GM19455 (cell line): ENCODE measurements at regions not wholly inside any gene's neighbourhood (a gene's known extent, or its start where the extent isn't known, plus 50 kb on each side); places are given as distances from the start of the nearest gene placed in this dataset.
"Not testable (repeated sequence)": the region's sequence is repeated elsewhere in the genome, so short reads cannot be mapped to it uniquely, and the experiment has no call there.

Source experiments
- ATAC-seq: cut with Tn5 transposase; IDR thresholded peaks from one replicate; pipeline ENCODE4 v1.9.1; 2021; ENCODE audit not compliant: unreplicated experiment

DNA sequence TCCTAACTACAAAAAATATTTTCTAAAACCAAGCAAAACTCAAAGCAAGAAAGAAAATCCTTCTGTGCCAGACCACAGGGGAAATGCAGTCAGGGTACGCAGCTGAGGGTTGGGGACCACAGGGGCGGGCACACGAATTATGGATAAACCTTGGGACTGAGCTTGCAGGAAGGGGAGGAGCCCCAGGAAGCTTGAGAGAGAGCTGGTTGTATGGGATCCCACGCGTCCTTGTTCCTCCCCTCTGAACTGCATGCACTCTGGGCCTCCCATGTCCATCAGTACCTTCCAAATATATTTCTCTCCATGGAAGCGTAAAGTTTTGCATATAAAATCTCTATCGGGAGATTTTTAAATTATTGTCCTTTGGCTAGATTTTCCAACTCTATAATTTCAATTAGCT, 673.4 kb downstream of the TBC1D22A start:
- ATAC-seq: no peak

DNA sequence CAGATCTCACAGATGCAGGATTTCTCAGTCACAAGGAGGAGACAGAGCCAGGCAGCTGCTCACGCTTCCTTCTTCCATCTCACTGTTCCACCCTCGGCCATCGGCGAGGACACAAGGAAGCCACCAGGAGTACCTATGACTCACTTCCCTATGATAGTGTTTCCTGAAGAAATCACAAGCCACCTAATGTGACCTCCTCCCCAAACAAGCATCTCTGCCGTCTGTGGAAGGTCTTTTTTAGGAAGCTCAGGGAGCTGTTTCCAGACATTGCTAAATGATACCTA, 672.7 kb downstream of the TBC1D22A start:
- no peak for ATAC-seq

DNA sequence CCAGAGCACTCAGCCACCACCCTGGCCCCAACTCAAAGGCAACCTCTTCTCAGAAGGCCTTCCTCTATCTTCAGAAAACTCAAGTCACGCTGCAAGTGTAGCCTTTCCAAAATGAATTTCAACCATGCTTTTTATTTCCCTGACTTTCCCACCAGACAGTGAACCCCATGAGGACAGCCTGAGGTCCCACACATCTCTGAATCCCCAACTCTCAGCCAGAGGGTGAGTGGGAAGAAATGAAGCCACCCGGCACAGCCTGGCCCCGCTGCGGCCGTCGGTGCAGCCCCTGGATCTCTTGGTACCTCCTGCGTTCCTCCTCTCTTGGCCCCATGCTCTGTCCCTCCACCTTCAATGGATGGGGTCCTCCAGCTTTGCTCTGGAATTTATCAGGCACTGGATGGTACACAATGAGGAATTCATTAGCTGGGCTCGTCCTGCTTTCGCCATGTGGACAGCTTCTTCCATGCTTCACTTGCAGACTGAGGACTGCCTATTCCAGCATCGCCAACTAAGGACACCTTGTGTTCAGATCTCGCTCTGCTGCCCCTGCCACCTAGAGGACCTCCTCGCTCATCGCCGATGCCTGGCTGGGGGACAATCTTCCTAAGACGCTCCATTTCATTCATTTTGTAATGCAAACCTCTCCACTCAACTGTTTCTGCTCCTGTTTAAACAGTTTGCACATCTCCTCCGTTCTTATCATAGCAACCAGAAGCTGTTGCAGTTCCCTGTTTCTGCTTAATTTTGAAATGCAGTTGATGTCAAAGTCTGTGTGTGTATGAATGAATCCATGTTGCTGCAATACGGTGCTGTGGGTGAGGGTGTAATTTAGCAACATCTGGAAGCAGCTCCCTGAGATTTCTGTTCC, 672.1 kb downstream of the TBC1D22A start:
- no peak for ATAC-seq

DNA sequence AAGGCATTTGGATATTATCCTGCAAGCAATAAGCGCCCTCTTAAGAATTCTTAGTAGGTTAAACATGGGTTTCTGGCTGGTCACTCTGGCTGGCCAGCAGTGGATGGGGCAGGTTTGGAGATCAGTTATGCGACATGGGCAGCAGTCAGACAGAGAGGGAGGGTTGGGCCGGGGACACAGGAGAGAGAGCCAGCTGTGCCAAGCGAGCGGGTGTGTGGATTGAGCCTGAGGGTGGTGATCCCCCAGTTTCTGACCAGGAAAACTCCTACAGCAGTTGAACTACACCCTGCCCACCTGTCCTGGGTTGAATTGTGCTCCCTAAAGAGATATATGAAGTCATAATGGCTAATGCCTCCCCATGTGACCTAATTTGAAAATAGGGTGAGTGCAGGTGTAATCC, 671.2 kb downstream of the TBC1D22A start:
- no peak for ATAC-seq

DNA sequence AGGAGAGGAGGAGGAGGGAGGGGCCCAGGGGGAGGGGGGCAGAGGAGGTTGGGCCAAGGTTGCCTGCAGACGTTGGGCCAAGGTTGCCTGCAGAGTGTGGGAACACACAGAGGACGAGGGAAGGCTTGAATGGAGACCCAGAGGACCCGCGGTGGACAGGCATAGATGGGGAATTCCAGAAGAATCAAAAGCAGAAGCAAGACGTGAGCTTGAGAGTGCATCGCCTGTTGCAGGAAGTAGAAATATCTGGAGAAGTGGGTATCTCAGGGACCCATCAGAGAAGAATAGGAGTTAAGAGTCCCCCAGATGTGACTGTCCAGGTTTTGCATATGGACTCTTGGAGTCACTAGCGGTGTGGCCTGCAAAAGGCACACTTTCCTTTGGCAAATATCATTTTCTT, 670.2 kb downstream of the TBC1D22A start:
- no peak for ATAC-seq

DNA sequence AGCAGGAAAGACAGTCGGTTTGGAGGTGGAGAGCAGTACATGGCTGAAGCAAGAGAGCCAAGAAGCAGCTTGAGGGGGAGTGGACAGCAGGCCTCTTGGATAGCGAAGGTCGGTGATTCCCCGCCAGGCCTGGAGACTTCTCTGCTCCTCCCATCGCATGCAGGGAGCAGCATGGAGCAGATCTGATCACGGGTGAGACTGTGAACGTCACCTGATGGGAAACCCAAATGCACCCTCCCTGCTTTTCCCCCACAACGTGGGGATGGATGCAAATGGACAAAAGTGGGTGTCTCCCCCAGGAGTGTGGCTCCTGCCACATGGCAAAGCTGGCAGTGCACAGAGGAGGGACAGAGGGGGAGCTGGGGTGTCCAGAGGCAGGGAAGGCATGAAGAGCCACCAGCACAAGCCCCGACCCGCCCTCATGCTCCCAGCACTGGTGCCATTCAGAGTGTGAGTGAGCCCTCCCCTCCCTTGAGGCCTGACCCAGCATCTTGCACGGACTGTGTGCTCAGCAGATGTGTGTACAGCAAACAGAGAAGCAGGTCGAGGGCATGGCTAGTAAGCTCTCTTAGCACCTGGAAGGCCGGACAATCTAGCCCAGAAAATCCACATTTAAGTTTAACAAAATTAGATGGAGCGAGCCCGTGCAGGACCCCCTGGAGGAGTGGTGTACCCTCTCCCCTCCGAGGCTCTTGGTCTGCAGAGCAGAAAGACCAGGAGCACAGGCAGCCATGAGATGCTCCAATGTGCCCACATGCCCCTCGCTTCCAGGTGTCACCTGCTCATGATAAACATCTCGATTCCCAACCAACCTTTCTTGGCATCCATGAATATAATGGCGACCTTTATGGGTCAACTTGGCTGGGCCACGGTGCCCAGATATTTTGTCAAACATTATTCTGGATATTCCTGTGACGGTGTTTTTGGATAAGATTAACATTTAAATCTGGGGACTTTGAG, 661.7 kb downstream of the TBC1D22A start:
- ATAC-seq: no peak

GRCh38 chr22:47423266-47423665, 660.8 kb downstream of the TBC1D22A start:
- no peak for ATAC-seq

DNA sequence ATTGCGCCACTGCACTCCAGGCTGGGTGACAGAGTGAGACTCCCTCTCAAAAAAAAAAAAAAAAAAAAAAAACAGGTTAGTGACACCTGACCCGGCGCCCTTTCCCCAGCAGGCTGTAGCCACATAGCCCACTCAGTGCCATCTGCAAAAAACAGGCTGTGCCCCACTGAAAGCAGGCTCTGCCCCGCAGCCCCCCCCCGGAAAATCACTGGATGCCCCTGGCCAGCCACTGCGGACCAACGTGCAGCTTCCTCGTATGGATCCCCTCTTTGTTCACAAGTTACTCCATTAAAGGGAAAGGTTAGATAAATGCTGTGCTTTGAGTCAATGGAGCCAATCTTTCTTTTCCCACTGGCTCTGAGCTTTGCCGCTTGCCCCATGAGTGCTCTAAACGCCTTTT, 660.3 kb downstream of the TBC1D22A start:
- no peak for ATAC-seq

DNA sequence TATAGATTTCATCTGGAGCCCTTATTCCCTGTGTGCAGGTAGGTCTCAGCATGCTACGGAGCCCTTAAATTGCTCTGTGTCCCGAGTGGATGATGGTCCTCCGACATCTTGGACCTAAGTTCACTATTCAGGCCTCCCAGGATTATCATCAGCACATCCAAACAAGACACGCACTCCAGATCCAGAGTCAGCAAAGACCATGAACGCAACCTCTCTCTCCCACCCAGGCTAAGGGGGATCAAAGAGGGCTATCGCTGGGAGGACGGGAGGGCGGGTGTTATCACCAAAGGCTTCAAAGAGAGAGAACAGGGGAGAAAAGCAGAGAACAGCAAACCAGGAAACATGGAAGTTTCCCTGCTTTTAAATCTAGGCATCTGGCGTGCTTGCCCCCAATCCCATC, 659.4 kb downstream of the TBC1D22A start:
- ATAC-seq: no peak

GRCh38 chr22:47420211-47420610, 657.8 kb downstream of the TBC1D22A start:
- no peak for ATAC-seq

GRCh38 chr22:47419239-47419638, 656.8 kb downstream of the TBC1D22A start:
- ATAC-seq: no peak

- no peak for ATAC-seq
Observed at GRCh38 chr22:47417699-47418098, 655.2 kb downstream of the TBC1D22A start.

DNA sequence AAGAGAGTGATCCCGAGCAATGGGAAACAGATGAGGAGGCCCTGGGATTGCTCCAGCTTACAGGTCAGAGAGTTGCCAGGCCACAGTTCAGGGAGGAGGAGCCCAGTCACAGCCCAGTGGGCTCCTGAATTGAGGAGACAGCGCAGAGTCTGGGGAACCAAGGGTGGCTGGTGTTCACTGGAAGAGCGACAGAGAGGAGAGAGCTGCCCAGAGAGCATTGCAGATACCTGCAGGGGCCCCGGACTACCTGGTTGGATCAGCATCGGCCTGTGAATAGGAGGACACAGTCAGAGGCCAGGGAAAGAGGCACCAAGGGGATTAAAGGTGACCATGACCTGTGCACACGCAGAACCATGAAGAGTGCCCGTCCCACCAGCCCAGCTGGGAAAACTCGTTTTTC, 648.6 kb downstream of the TBC1D22A start:
- ATAC-seq: no peak

GRCh38 chr22:47409539-47410275, 647.3 kb downstream of the TBC1D22A start:
- no peak for ATAC-seq

- no peak for ATAC-seq
Observed at GRCh38 chr22:47408409-47408808, 646.0 kb downstream of the TBC1D22A start.

DNA sequence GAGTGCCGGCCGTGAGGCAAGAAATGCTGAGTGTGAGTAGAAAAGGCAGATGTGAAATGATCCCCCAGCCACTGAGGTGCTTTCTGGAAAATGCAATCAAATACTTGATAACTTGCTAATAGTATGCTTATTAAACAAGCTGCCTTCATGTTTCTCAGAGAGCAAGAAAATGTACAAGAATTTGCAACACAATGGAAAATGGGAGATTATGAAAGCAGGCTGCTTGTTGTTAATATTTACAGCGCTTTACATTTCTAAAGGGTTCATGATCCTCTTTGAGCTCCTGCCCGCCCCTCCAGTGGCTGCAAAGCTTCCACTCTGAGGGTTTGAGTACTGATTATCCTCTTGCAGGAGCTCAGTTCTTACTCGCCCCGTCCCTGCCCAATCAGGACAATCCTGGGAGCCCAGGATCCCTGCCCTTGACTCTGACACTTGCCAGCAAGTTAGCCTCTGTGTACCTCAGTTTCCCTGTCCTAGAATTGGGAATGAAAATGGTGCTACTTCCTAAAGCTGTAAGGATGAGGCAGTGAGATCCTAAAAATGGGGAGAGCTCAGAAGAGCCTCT, 645.1 kb downstream of the TBC1D22A start:
- ATAC-seq: no peak

GRCh38 chr22:47406896-47407295, 644.4 kb downstream of the TBC1D22A start:
- ATAC-seq: no peak

GRCh38 chr22:47406180-47406834, 643.9 kb downstream of the TBC1D22A start:
- ATAC-seq: no peak

DNA sequence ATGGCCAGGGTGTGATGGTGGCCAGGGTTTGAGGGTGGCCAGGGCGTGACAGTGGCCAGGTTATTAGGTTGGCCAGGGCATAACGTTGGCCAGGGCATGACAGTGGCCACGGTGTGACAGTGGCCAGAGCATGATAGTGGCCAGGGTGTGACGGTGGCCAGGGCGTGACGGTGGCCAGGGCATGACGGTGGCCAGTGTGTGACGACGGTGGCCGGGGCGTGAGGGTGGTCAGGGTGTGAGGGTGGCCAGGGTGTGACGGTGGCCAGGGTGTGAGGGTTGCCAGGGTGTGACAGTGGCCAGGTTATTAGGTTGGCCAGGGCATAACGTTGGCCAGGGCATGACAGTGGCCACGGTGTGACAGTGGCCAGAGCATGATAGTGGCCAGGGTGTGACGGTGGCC, 642.8 kb downstream of the TBC1D22A start:
- not testable (repeated sequence) for ATAC-seq

DNA sequence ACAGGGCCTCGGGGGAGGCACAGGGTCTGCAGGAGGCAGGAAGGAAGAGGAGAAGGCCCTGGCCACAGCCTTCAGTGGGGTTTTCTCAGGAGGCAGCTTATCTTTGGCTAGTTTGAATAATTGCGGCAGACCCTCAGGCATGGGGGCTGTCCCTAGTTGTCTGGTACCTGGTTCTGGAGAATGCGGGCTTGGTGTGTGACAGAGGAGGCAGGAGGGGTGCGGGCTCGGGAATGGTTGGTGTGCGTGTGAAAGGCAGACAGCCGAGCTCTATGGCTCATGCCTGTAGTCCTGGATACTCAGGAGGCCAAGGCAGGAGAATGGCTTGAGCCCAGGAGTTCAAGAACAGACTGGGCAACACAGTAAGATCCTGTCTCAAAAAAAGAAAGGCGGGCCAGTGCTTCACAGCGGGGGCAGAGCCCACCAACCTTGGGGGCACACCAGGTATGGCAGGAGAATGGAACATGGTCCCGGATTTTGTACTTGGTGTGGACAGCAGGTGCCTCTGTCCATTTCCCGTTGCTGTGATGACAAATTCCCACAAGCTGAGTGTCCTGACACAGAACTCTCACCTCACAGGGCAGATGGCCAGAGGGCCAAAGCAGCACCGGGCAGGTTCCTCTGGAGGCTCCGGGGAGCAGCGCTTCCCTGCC, 640.6 kb downstream of the TBC1D22A start:
- ATAC-seq: no peak
